HG03354 (cell line): ENCODE measurements at regions not wholly inside any gene's neighbourhood (a gene's known extent, or its start where the extent isn't known, plus 50 kb on each side); places are given as distances from the start of the nearest gene placed in this dataset.

ENCODE experiments used
- ATAC-seq: cut with Tn5 transposase; IDR thresholded peaks from one replicate; pipeline ENCODE4 v1.9.1; 2021; ENCODE audit warnings: mild to moderate bottlenecking; ENCODE audit not compliant: unreplicated experiment, poor library complexity, severe bottlenecking

- ATAC-seq: no peak
Measured at GRCh38 chr5:171599411-171599810, 180.0 kb downstream of the FGF18 start.

- no peak for ATAC-seq
Measured at GRCh38 chr5:171599957-171600612, 180.6 kb downstream of the FGF18 start.

GRCh38 chr5:171600741-171601265, 181.4 kb downstream of the FGF18 start:
- ATAC-seq: no peak

- no peak for ATAC-seq
Measured at GRCh38 chr5:171601266-171601881, 181.9 kb downstream of the FGF18 start.

- no peak for ATAC-seq
Measured at GRCh38 chr5:171603591-171603990, 182.0 kb upstream of the SMIM23 start.

- no peak for ATAC-seq
Measured at GRCh38 chr5:171604195-171604594, 181.4 kb upstream of the SMIM23 start.

- ATAC-seq: no peak
Measured at GRCh38 chr5:171606414-171607024, 179.1 kb upstream of the SMIM23 start.

GRCh38 chr5:171607863-171608262, 177.8 kb upstream of the SMIM23 start:
- no peak for ATAC-seq

GRCh38 chr5:171609806-171610452, 175.7 kb upstream of the SMIM23 start:
- ATAC-seq: no peak

GRCh38 chr5:171610686-171611085, 174.9 kb upstream of the SMIM23 start:
- ATAC-seq: no peak

- no peak for ATAC-seq
Measured at GRCh38 chr5:171612749-171613148, 172.9 kb upstream of the SMIM23 start.

GRCh38 chr5:171614511-171614910, 171.1 kb upstream of the SMIM23 start:
- ATAC-seq: no peak

GRCh38 chr5:171614971-171615653, 170.5 kb upstream of the SMIM23 start:
- ATAC-seq: no peak

GRCh38 chr5:171615705-171616640, 169.6 kb upstream of the SMIM23 start:
- ATAC-seq: no peak

GRCh38 chr5:171617266-171617665, 168.4 kb upstream of the SMIM23 start:
- no peak for ATAC-seq

GRCh38 chr5:171617817-171618591, 167.6 kb upstream of the SMIM23 start:
- no peak for ATAC-seq

GRCh38 chr5:171619196-171619595, 166.4 kb upstream of the SMIM23 start:
- ATAC-seq: no peak

- no peak for ATAC-seq
Measured at GRCh38 chr5:171619744-171620143, 165.9 kb upstream of the SMIM23 start.
